ENCODE measurements at regions not wholly inside any gene's neighbourhood (a gene's known extent, or its start where the extent isn't known, plus 50 kb on each side); places are given as distances from the start of the nearest gene placed in this dataset.

GRCh38 chr5:103461243-103461642 lies 101.3 kb downstream of the NUDT12 start:
- no peak for DNase-seq (ENCODE audit: low read depth)

GRCh38 chr5:103458497-103459040 lies 104.0 kb downstream of the NUDT12 start:
- no peak for DNase-seq (ENCODE audit: low read depth)

GRCh38 chr5:103456476-103456875 lies 106.1 kb downstream of the NUDT12 start:
- no peak for DNase-seq (ENCODE audit: low read depth)

GRCh38 chr5:103455796-103456195 lies 106.8 kb downstream of the NUDT12 start:
- DNase-seq (ENCODE audit: low read depth), result no peak

GRCh38 chr5:103454770-103455169 lies 107.8 kb downstream of the NUDT12 start:
- DNase-seq (ENCODE audit: low read depth), result no peak

- DNase-seq (ENCODE audit: low read depth), result no peak
Observed at GRCh38 chr5:103452666-103453065, 109.9 kb downstream of the NUDT12 start.

- DNase-seq (ENCODE audit: low read depth), result no peak
Observed at GRCh38 chr5:103452089-103452488, 110.5 kb downstream of the NUDT12 start.

- no peak for DNase-seq (ENCODE audit: low read depth)
Observed at GRCh38 chr5:103451261-103451660, 111.3 kb downstream of the NUDT12 start.

- no peak for DNase-seq (ENCODE audit: low read depth)
Observed at GRCh38 chr5:103450333-103451061, 112.1 kb downstream of the NUDT12 start.

GRCh38 chr5:103446813-103447212 lies 115.8 kb downstream of the NUDT12 start:
- no peak for DNase-seq (ENCODE audit: low read depth)

- no peak for DNase-seq (ENCODE audit: low read depth)
Observed at GRCh38 chr5:103445426-103446035, 117.1 kb downstream of the NUDT12 start.

GRCh38 chr5:103444333-103445038 lies 118.1 kb downstream of the NUDT12 start:
- DNase-seq (ENCODE audit: low read depth), result no peak

- DNase-seq (ENCODE audit: low read depth), result no peak
Observed at GRCh38 chr5:103442750-103443149, 119.8 kb downstream of the NUDT12 start.

- no peak for DNase-seq (ENCODE audit: low read depth)
Observed at GRCh38 chr5:103441523-103441922, 121.1 kb downstream of the NUDT12 start.

- no peak for DNase-seq (ENCODE audit: low read depth)
Observed at GRCh38 chr5:103439007-103439406, 123.6 kb downstream of the NUDT12 start.

GRCh38 chr5:103436656-103437055 lies 125.9 kb downstream of the NUDT12 start:
- no peak for DNase-seq (ENCODE audit: low read depth)

GRCh38 chr5:103436112-103436511 lies 126.5 kb downstream of the NUDT12 start:
- DNase-seq (ENCODE audit: low read depth), result no peak

GRCh38 chr5:103435136-103435889 lies 127.3 kb downstream of the NUDT12 start:
- DNase-seq (ENCODE audit: low read depth), result no peak

- DNase-seq (ENCODE audit: low read depth), result no peak
Observed at GRCh38 chr5:103434057-103434456, 128.5 kb downstream of the NUDT12 start.

GRCh38 chr5:103433211-103433610 lies 129.4 kb downstream of the NUDT12 start:
- no peak for DNase-seq (ENCODE audit: low read depth)

- no peak for DNase-seq (ENCODE audit: low read depth)
Observed at GRCh38 chr5:103428923-103429322, 133.7 kb downstream of the NUDT12 start.

- DNase-seq (ENCODE audit: low read depth), result no peak
Observed at GRCh38 chr5:103428411-103428871, 134.1 kb downstream of the NUDT12 start.
